Liver (tissue), 3 donors: ENCODE measurements at regions not wholly inside any gene's neighbourhood (a gene's known extent, or its start where the extent isn't known, plus 50 kb on each side); places are given as distances from the start of the nearest gene placed in this dataset.

Experiments
- CTCF ChIP-seq: fragments of 150-350 bp; IDR thresholded peaks from 2 replicates; pipeline ENCODE4 v1.5.1; 2017; ENCODE audit warnings: improper control_type of control experiment, low read depth, low read length; ENCODE audit not compliant: missing input control
- FOXA1 ChIP-seq: IDR thresholded peaks from 2 replicates; pipeline ENCODE4 v1.6.1; 2016; ENCODE audit warnings: antibody characterized with exemption
- MAX ChIP-seq: IDR thresholded peaks from 2 replicates; pipeline ENCODE4 v1.6.1; 2016; ENCODE audit warnings: antibody characterized with exemption
- RAD21 ChIP-seq, 2 donors: IDR thresholded peaks; 2 replicates each; pipeline ENCODE4 v1.6.1; 2016; ENCODE audit warnings: antibody characterized with exemption in 2 of 2, mild to moderate bottlenecking in 2 of 2
- REST ChIP-seq: IDR thresholded peaks from 2 replicates; pipeline ENCODE4 v1.6.1; 2016; ENCODE audit warnings: antibody characterized with exemption, mild to moderate bottlenecking
- SP1 ChIP-seq: IDR thresholded peaks from 2 replicates; pipeline ENCODE4 v1.6.1; 2018; ENCODE audit warnings: antibody characterized with exemption, mild to moderate bottlenecking
- YY1 ChIP-seq: IDR thresholded peaks from 2 replicates; pipeline ENCODE4 v1.6.1; 2016; ENCODE audit warnings: antibody characterized with exemption, mild to moderate bottlenecking
- donor health status: healthy.
- donor health status: healthy.

- no peak for TF ChIP-seq CTCF
- TF ChIP-seq MAX: no peak
- no peak for TF ChIP-seq REST
- no peak for TF ChIP-seq FOXA1
- no peak for TF ChIP-seq YY1
- TF ChIP-seq RAD21 (IDR thresholded peaks at IDR 0.05): no peak
- TF ChIP-seq SP1: no peak
Measured at GRCh38 chr2:109069331-109070194, 59.4 kb upstream of the SH3RF3 start.
